ENCODE measurements at regions not wholly inside any gene's neighbourhood (a gene's known extent, or its start where the extent isn't known, plus 50 kb on each side); places are given as distances from the start of the nearest gene placed in this dataset.

DNA sequence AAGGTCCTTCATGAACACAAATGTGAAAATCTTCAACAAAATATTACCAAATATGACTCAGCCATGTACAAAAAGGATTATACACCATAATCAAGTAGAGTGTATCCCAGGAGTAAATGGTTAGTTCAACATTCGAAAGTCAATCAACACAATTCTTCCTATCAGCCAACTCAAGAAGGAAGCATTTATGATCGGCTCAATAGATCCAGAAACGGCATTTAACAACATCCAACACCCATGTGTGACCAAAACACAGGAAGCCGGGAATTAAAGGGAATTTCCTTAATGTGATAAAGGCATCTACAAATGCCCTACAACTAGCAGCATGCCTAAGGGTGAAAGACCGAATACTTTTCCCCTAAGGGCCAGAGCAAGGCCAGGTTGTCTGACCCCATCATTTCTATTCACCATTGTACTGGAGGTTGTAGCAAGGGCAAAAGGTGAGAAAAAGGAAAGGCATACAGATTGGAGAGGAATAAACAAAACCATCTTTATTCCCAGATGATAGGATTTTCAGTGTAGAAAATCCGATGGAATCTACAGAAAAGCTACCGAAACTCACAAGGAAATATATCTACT is 69.9 kb upstream of the CLDN5 start:
- no peak for TF ChIP-seq CTCF (IDR thresholded peaks at IDR 0.05; ENCODE audit: insufficient read depth, low read length)

DNA sequence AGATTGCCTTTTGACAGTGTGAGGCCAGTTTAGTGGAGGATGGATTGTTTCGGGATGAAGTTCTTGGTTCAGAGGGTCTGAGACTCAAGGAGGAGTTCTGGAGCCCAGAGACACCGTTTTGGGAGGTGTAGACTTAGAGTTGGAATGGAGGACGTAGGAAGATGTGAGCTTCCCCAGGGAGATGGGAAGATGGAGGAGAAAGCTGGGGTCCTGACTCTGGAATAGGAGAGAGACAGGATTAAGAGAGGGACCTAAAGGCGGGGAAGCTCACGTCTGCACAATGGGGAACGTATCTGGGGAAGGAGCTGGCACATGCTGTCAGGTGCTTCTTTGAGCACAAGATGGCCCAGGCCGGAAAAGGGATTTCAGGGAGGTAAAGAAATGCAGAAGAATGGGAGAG is 71.3 kb upstream of the CLDN5 start:
- TF ChIP-seq CTCF (IDR thresholded peaks at IDR 0.05; ENCODE audit: insufficient read depth, low read length) = no peak
- no peak for DNase-seq (ENCODE audit: low read depth)
- no peak overlapping the region for H3K4me3 ChIP-seq (ENCODE audit: low read depth, low read length)

More for the DNA sequence above, 69.9 kb upstream of the CLDN5 start:
- DNase-seq (ENCODE audit: low read depth) = no peak
- no peak overlapping the region for H3K4me3 ChIP-seq (ENCODE audit: low read depth, low read length)

DNA sequence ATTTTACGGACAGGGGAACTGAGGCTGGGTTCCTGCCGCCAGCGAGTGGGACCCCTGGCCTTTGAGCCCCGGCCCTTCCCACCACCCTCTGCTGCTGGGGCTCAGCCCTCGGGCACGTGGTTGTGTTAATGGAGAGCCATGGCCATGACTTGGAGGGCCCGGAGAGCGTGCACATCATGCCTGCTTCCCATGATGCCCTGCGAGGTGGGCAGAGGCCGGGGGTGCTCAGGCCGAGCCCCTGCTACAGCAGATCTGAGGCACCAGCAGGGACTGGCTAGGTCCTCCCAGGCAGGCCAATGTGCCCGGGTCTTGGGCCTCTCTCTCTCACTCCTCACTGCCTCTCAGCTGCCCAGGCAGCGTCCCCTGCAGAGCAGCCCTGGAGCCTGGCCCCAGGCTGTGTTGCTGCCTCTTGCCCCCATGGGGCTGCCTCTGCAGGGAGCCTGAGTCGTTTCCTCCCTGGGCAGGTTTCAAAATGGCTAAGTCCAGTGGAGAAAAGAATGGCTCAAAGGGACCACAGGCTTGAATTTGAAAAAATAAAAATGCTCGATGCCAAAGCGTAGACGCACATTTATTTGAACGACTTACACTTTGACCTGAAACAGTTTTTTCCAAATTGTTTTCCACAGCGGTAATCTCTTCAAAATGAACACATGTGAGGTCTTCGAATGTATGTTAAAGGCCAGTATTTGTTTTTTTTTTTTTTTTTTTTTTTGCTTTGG is 72.6 kb upstream of the CLDN5 start:
- no peak for TF ChIP-seq CTCF (IDR thresholded peaks at IDR 0.05; ENCODE audit: insufficient read depth, low read length)
- H3K4me3 ChIP-seq (ENCODE audit: low read depth, low read length) = no peak overlapping the region

DNA sequence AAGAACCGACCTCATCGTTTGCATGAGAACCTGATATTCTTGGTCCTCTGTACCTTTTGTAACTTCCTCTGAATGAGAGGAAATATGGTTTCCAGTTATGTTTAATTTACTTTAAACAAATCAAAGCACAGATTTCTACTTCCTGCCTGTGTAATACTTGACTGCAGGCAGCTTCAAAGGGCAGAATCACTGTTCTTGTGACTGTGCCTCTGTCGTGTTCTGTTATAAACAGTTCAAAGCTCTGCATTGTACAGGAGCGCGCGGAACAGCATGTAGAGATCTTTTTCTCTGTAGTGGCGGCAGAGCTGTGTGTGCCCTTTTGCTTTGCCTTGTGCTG is 73.2 kb upstream of the CLDN5 start:
- DNase-seq (ENCODE audit: low read depth) = no peak
- H3K4me3 ChIP-seq (ENCODE audit: low read depth, low read length) = no peak overlapping the region
- TF ChIP-seq CTCF (IDR thresholded peaks at IDR 0.05; ENCODE audit: insufficient read depth, low read length) = no peak

More for the DNA sequence above, 72.6 kb upstream of the CLDN5 start:
- DNase-seq (ENCODE audit: low read depth) = no peak

- no peak for DNase-seq (ENCODE audit: low read depth)
- H3K4me3 ChIP-seq (ENCODE audit: low read depth, low read length) = no peak overlapping the region
- no peak for TF ChIP-seq CTCF (IDR thresholded peaks at IDR 0.05; ENCODE audit: insufficient read depth, low read length)
Measured at GRCh38 chr22:19598054-19598855, 74.0 kb upstream of the CLDN5 start.

GRCh38 chr22:19599004-19599403 is 74.8 kb upstream of the CLDN5 start:
- no peak overlapping the region for H3K4me3 ChIP-seq (ENCODE audit: low read depth, low read length)
- no peak for DNase-seq (ENCODE audit: low read depth)
- TF ChIP-seq CTCF (IDR thresholded peaks at IDR 0.05; ENCODE audit: insufficient read depth, low read length) = no peak
